OCI-LY1 (cell line): ENCODE measurements at regions not wholly inside any gene's neighbourhood (a gene's known extent, or its start where the extent isn't known, plus 50 kb on each side); places are given as distances from the start of the nearest gene placed in this dataset.

Experiments
- EZH2 ChIP-seq: fragments of 200-600 bp; sonication (generic), shearing (Covaris generic); IDR thresholded peaks from 2 replicates; pipeline ENCODE4 v1.8.0; 2017; ENCODE audit warnings: borderline replicate concordance, mixed run types, mild to moderate bottlenecking, antibody characterized with exemption, low read length, moderate library complexity, mixed read lengths
- TF ChIP-seq, protein P1 (sequence below): fragments of 200-600 bp; sonication (generic), shearing (Covaris generic); IDR thresholded peaks from 2 replicates; pipeline ENCODE4 v1.5.1; 2017; ENCODE audit warnings: mild to moderate bottlenecking, antibody characterized with exemption, low read length, moderate library complexity, mixed read lengths

GRCh38 chr22:47582067-47582466 is 819.6 kb downstream of the TBC1D22A start:
- TF ChIP-seq, protein P1, sequence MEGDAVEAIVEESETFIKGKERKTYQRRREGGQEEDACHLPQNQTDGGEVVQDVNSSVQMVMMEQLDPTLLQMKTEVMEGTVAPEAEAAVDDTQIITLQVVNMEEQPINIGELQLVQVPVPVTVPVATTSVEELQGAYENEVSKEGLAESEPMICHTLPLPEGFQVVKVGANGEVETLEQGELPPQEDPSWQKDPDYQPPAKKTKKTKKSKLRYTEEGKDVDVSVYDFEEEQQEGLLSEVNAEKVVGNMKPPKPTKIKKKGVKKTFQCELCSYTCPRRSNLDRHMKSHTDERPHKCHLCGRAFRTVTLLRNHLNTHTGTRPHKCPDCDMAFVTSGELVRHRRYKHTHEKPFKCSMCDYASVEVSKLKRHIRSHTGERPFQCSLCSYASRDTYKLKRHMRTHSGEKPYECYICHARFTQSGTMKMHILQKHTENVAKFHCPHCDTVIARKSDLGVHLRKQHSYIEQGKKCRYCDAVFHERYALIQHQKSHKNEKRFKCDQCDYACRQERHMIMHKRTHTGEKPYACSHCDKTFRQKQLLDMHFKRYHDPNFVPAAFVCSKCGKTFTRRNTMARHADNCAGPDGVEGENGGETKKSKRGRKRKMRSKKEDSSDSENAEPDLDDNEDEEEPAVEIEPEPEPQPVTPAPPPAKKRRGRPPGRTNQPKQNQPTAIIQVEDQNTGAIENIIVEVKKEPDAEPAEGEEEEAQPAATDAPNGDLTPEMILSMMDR: no peak
- no peak for TF ChIP-seq EZH2
